ENCODE measurements at regions not wholly inside any gene's neighbourhood (a gene's known extent, or its start where the extent isn't known, plus 50 kb on each side); places are given as distances from the start of the nearest gene placed in this dataset.

DNA sequence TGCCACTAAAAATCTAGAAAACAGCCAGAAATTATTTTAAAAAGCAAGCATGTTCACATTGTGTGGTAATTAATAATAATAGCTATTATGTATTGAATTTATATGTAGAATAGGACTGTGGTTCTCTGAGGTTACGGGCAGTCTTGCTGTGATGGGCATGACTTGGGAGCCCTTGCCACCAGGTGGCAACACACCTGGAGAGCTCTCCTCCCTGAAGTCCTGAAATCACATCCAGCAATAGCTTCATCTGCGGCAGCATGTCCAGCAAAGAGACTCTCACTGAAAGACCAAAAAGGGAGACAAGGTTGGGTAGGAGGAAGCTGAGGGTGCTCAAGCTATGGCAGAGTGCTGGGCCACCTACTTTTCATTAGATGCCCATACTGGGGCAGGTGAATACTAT, 206.8 kb upstream of the IL12A start:
- no peak overlapping the region for H3K9ac ChIP-seq
- no peaks in the 10 kb centered on the region for H3K79me2 ChIP-seq (ENCODE audit: insufficient read depth, low read depth)
- H3K36me3 ChIP-seq (ENCODE audit: insufficient read depth) = no peaks in the 10 kb centered on the region
- peaks cover 17% of the 10 kb centered on the region for H3K4me1 ChIP-seq (ENCODE audit: low read depth, poor library complexity, severe bottlenecking)
- no peak overlapping the region for H3K27ac ChIP-seq
- H2AFZ ChIP-seq (ENCODE audit: low read depth) = no peak overlapping the region
- H3K4me2 ChIP-seq = no peak overlapping the region
- no peaks in the 10 kb centered on the region; the same call in 1 of the 2 replicates for H3K27me3 ChIP-seq (ENCODE audit: insufficient read depth, low read depth)
- TF ChIP-seq, protein P1, sequence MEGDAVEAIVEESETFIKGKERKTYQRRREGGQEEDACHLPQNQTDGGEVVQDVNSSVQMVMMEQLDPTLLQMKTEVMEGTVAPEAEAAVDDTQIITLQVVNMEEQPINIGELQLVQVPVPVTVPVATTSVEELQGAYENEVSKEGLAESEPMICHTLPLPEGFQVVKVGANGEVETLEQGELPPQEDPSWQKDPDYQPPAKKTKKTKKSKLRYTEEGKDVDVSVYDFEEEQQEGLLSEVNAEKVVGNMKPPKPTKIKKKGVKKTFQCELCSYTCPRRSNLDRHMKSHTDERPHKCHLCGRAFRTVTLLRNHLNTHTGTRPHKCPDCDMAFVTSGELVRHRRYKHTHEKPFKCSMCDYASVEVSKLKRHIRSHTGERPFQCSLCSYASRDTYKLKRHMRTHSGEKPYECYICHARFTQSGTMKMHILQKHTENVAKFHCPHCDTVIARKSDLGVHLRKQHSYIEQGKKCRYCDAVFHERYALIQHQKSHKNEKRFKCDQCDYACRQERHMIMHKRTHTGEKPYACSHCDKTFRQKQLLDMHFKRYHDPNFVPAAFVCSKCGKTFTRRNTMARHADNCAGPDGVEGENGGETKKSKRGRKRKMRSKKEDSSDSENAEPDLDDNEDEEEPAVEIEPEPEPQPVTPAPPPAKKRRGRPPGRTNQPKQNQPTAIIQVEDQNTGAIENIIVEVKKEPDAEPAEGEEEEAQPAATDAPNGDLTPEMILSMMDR (conservative IDR thresholded peaks at IDR 0.05; ENCODE audit: low read depth, low read length) = no peak
- H4K20me1 ChIP-seq (ENCODE audit: insufficient read depth) = no peaks in the 10 kb centered on the region
- no peak overlapping the region for H3K4me3 ChIP-seq (IDR thresholded peaks at IDR 0.05; ENCODE audit: insufficient read depth, low read depth, low read length)

DNA sequence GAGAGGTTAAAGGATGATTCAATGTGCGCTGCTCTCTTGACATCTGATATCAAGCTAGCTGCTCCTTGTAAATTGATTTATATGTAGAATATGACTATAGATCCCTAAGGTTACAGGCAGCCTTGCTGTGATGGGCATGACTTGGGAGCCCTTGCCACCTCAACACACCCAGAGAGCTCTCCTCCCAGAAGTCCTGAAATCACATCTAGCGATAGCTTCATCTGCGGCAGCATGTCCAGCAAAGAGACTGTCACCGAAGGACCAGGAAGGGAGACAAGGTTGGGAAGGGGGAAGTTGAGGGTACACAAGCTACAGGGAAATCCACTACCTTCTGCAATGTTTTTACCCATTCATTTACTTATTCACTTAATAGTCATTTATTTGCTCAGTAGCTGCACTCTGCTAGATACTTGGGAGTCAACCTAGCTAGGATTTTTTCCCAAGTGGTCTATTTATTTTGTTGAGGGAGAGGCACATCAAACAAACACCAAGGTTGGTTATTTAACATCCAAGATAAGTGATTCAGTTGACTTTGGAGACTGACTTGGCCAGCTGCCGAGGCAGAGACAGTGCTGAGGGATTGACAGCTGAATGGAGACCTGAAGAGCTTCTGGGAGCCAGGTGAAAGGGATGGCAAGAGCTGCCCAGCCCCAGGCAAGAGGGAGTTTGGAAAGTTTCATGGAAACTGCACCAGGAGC, 205.8 kb upstream of the IL12A start:
- Histone ChIP-seq H2AFZ (ENCODE audit: low read depth) (no peak overlapping the region), H3K36me3 (ENCODE audit: insufficient read depth) (no peaks in the 10 kb centered on the region), H4K20me1 (ENCODE audit: insufficient read depth) (no peaks in the 10 kb centered on the region), H3K4me2 (no peak overlapping the region), H3K4me3 (IDR thresholded peaks at IDR 0.05; ENCODE audit: insufficient read depth, low read depth, low read length) (no peak overlapping the region), H3K9ac (no peak overlapping the region), H3K79me2 (ENCODE audit: insufficient read depth, low read depth) (no peaks in the 10 kb centered on the region), H3K27ac (no peak overlapping the region), H3K27me3 (ENCODE audit: insufficient read depth, low read depth) (no peaks in the 10 kb centered on the region; the same call in 1 of the 2 replicates), H3K4me1 (ENCODE audit: low read depth, poor library complexity, severe bottlenecking) (peaks cover 17% of the 10 kb centered on the region)
- TF ChIP-seq, protein P1 (conservative IDR thresholded peaks at IDR 0.05; ENCODE audit: low read depth, low read length) = no peak

DNA sequence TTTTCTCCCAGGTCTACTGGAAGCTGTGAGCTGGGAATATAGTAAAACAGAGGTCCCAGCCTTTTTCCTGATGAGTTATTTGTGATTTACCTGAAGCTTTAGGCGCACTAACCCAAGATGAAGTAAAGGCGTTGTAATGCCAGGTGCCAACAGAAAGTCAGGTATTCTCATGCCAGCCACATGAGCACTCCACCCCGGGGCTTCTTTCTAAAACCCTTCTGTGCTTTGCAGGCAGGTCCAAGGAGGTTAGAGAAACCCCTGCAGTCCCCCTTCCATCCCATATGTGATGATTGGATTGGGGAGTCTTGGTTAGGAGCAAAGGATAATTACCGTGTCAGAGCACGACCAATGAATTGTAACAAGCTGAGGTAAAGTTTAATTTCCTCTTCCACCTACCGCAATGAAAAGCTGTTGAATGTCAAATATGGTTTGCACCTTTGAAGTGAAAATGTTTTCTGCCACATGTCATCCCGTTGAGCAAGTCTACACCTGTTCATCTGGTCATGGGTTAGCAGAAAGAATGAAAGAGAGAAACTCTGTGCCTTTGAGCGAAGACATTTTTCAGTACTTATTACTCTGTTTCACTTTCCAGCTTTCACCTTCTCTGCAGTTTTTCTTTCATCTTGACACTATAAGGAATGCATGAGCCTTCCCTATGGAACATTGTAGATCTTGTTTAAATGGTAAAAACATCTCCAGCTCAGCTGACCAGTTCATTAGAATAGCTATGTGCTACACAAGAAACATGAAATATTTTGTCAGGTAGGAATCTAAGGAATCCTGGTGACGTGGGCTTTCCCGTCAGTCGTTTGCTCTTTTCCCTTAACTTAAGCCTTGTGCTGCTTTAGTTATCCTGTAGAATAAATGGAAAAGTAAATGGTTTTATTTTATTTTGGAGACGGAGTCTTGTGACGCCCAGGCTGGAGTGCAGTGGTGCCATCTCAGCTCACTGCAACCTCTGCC, 204.6 kb upstream of the IL12A start:
- Histone ChIP-seq H3K4me2 (peak overlapping the region; percentile 58), H3K9ac (no peak overlapping the region), H3K79me2 (ENCODE audit: insufficient read depth, low read depth) (no peaks in the 10 kb centered on the region), H3K27ac (no peak overlapping the region), H3K27me3 (ENCODE audit: insufficient read depth, low read depth) (no peaks in the 10 kb centered on the region; the same call in 1 of the 2 replicates), H3K4me1 (ENCODE audit: low read depth, poor library complexity, severe bottlenecking) (peaks cover 17% of the 10 kb centered on the region), H3K36me3 (ENCODE audit: insufficient read depth) (no peaks in the 10 kb centered on the region), H3K4me3 (IDR thresholded peaks at IDR 0.05; ENCODE audit: insufficient read depth, low read depth, low read length) (no peak overlapping the region), H4K20me1 (ENCODE audit: insufficient read depth) (no peaks in the 10 kb centered on the region), H2AFZ (ENCODE audit: low read depth) (no peak overlapping the region)
- TF ChIP-seq, protein P1 (conservative IDR thresholded peaks at IDR 0.05; ENCODE audit: low read depth, low read length) = no peak

DNA sequence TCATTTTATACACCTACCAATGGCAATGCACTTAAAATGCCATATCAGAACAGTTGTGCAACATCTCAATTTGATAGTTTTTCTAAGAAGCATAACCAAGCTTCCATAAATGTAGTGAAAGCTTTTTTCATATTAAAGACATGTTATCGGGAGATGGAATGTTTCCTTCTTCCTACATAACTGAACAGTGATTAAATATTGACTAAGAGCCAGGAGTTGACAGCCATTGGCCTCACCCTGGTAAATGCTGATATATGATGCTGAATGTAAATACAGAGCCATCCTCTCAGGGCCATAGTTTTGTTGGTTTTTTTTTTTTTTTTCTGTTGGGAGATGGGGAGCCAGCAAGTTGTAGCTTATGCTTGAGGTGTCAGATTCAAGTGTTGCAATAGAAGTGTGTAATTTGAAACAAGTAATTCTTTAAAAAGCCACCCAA, 203.3 kb upstream of the IL12A start:
- TF ChIP-seq, protein P1 (conservative IDR thresholded peaks at IDR 0.05; ENCODE audit: low read depth, low read length) = no peak
- Histone ChIP-seq H3K79me2 (ENCODE audit: insufficient read depth, low read depth) (no peaks in the 10 kb centered on the region), H3K4me2 (no peak overlapping the region), H4K20me1 (ENCODE audit: insufficient read depth) (no peaks in the 10 kb centered on the region), H3K27ac (no peak overlapping the region), H2AFZ (ENCODE audit: low read depth) (no peak overlapping the region), H3K9ac (no peak overlapping the region), H3K36me3 (ENCODE audit: insufficient read depth) (no peaks in the 10 kb centered on the region), H3K4me3 (IDR thresholded peaks at IDR 0.05; ENCODE audit: insufficient read depth, low read depth, low read length) (no peak overlapping the region), H3K27me3 (ENCODE audit: insufficient read depth, low read depth) (no peaks in the 10 kb centered on the region; the same call in 1 of the 2 replicates), H3K4me1 (ENCODE audit: low read depth, poor library complexity, severe bottlenecking) (peaks cover 17% of the 10 kb centered on the region)

Measured in KMS-11 (cell line).